Keratinocyte (primary cell): ENCODE measurements at regions not wholly inside any gene's neighbourhood (a gene's known extent, or its start where the extent isn't known, plus 50 kb on each side); places are given as distances from the start of the nearest gene placed in this dataset.

Experiments
- DNase-seq: peaks from one replicate; pipeline ENCODE4 v3.0.0-alpha.2; 2011; ENCODE audit warnings: low read depth, missing footprints, low spot score
- FAIRE-seq: peaks from 2 replicates; lab custom pipeline; 2011; peaks lifted over from hg19 to GRCh38; lab: Jason Lieb, UNC
- H2AFZ ChIP-seq: 2 replicates; pipeline ENCODE4 v1.6.0; 2012; ENCODE audit warnings: low read length, control low read depth, inconsistent platforms; ENCODE audit not compliant: control insufficient read depth
- H3K27ac ChIP-seq: 2 replicates; pipeline ENCODE4 v1.5.1; 2011; ENCODE audit warnings: low read length; ENCODE audit not compliant: control insufficient read depth, insufficient read depth
- H3K27me3 ChIP-seq: 3 replicates; pipeline ENCODE4 v1.6.0; 2011; ENCODE audit warnings: low read length; ENCODE audit not compliant: control insufficient read depth, insufficient read depth; ENCODE audit errors: extremely low read depth
- H3K36me3 ChIP-seq, 2 experiments: 2 replicates in 1 of 2; 3 replicates in 1 of 2; pipeline ENCODE4 v1.5.1; 2011; ENCODE audit warnings: low read length in 2 of 2, mild to moderate bottlenecking in 1 of 2; ENCODE audit not compliant: control insufficient read depth in 2 of 2, insufficient read depth in 2 of 2; ENCODE audit errors: extremely low read depth in 1 of 2
- H3K4me1 ChIP-seq: 3 replicates; pipeline ENCODE4 v1.5.1; 2011; ENCODE audit warnings: low read length; ENCODE audit not compliant: control insufficient read depth, insufficient read depth; ENCODE audit errors: extremely low read depth
- H3K4me2 ChIP-seq: 3 replicates; pipeline ENCODE4 v1.6.0; 2011; ENCODE audit warnings: low read depth, low read length; ENCODE audit not compliant: control insufficient read depth, insufficient read depth; ENCODE audit errors: extremely low read depth
- H3K4me3 ChIP-seq, 3 experiments: fragments of 200-600 bp in 1 of 3; sonication (generic) in 1 of 3; 2 replicates in 2 of 3; 3 replicates in 1 of 3; pipeline ENCODE4 v1.5.1; 2011 to 2016; ENCODE audit warnings: low read length in 3 of 3, mild to moderate bottlenecking in 3 of 3, control low read depth in 2 of 3, inconsistent platforms in 1 of 3, low read depth in 1 of 3, mixed read lengths in 1 of 3, mixed run types in 1 of 3, moderate library complexity in 1 of 3; ENCODE audit not compliant: control insufficient read depth in 2 of 3, insufficient read depth in 2 of 3; ENCODE audit errors: extremely low read depth in 1 of 3
- H3K79me2 ChIP-seq: 2 replicates; pipeline ENCODE4 v1.6.0; 2012; ENCODE audit warnings: low read length; ENCODE audit not compliant: control insufficient read depth, insufficient read depth
- H3K9ac ChIP-seq: 3 replicates; pipeline ENCODE4 v1.6.0; 2011; ENCODE audit warnings: low read length; ENCODE audit not compliant: control insufficient read depth, insufficient read depth; ENCODE audit errors: extremely low read depth
- H3K9me1 ChIP-seq: 3 replicates; pipeline ENCODE4 v1.6.0; 2011; ENCODE audit warnings: low read length; ENCODE audit not compliant: control insufficient read depth, insufficient read depth; ENCODE audit errors: extremely low read depth
- H3K9me3 ChIP-seq: 2 replicates; pipeline ENCODE4 v1.5.1; 2012; ENCODE audit warnings: low read depth, low read length; ENCODE audit not compliant: control insufficient read depth
- H4K20me1 ChIP-seq: 3 replicates; pipeline ENCODE4 v1.6.0; 2011; ENCODE audit warnings: low read length; ENCODE audit not compliant: control insufficient read depth, insufficient read depth; ENCODE audit errors: extremely low read depth
- CTCF ChIP-seq, 3 experiments: IDR thresholded peaks in 1 of 3; conservative IDR thresholded peaks in 1 of 3; optimal IDR thresholded peaks in 1 of 3; 2 replicates in 2 of 3; 3 replicates in 1 of 3; pipeline versions ENCODE3 to v1.5.1; 2011; ENCODE audit warnings: low read length in 3 of 3, mild to moderate bottlenecking in 3 of 3, moderate library complexity in 2 of 3, control low read depth in 1 of 3, inconsistent platforms in 1 of 3; ENCODE audit not compliant: insufficient read depth in 2 of 3; ENCODE audit errors: extremely low read depth in 1 of 3
- EZH2 ChIP-seq: IDR thresholded peaks from one replicate; pipeline ENCODE4 v1.6.1; 2012; ENCODE audit warnings: inconsistent platforms, mild to moderate bottlenecking, low read length, moderate library complexity
- dilution Hi-C: fragments of 300-500 bp; cut with MboI; formaldehyde crosslinking; loops from one replicate; pipeline ENCODE4 v1.7.0; 2020; ENCODE audit warnings: low sequenced_read_pairs; ENCODE audit not compliant: extremely low pct_ligation_motif_present

- FAIRE-seq (no peak), DNase-seq (no peak)
- no peak overlapping the region for H2AFZ ChIP-seq
- no peak for TF ChIP-seq EZH2
- TF ChIP-seq CTCF (optimal IDR thresholded peaks at IDR 0.05 in 1 of 3, IDR thresholded peaks at IDR 0.05 in 1 of 3, conservative IDR thresholded peaks at IDR 0.05 in 1 of 3; ENCODE audit: extremely low read depth in 1 of 3, insufficient read depth in 2 of 3, low read length in 3 of 3), result no peak
- H3K9me3 ChIP-seq, result no peaks in the 10 kb centered on the region
- no peaks in the 10 kb centered on the region for H3K36me3 ChIP-seq
- H3K9me1 ChIP-seq, result no peaks in the 10 kb centered on the region
- H3K27ac ChIP-seq, result no peak overlapping the region
- no peak overlapping the region for H3K4me3 ChIP-seq
- no peak overlapping the region for H3K9ac ChIP-seq
- peaks cover 28% of the 10 kb centered on the region for H3K27me3 ChIP-seq
- dilution Hi-C loops, result no loop called here
- H3K79me2 ChIP-seq, result no peaks in the 10 kb centered on the region
- H4K20me1 ChIP-seq, result no peaks in the 10 kb centered on the region
- H3K4me1 ChIP-seq, result no peaks in the 10 kb centered on the region
- H3K4me2 ChIP-seq, result no peak overlapping the region
Measured at GRCh38 chr1:38579056-38579455, 280.5 kb downstream of the RRAGC start.

GRCh38 chr1:38578271-38578951 is 281.2 kb downstream of the RRAGC start:
- no peaks in the 10 kb centered on the region for H3K79me2 ChIP-seq
- H2AFZ ChIP-seq, result no peak overlapping the region
- H3K9me1 ChIP-seq, result no peaks in the 10 kb centered on the region
- FAIRE-seq, result no peak
- no peak for DNase-seq
- H3K4me2 ChIP-seq, result no peak overlapping the region
- dilution Hi-C loops, result no loop called here
- no peak overlapping the region for H3K9ac ChIP-seq
- H3K4me3 ChIP-seq, result no peak overlapping the region
- no peaks in the 10 kb centered on the region for H3K36me3 ChIP-seq
- TF ChIP-seq EZH2, result peak; percentile 32
- TF ChIP-seq CTCF (optimal IDR thresholded peaks at IDR 0.05 in 1 of 3, IDR thresholded peaks at IDR 0.05 in 1 of 3, conservative IDR thresholded peaks at IDR 0.05 in 1 of 3; ENCODE audit: extremely low read depth in 1 of 3, insufficient read depth in 2 of 3, low read length in 3 of 3), result no peak
- no peaks in the 10 kb centered on the region for H3K4me1 ChIP-seq
- no peak overlapping the region for H3K27ac ChIP-seq
- peaks cover 28% of the 10 kb centered on the region for H3K27me3 ChIP-seq
- no peaks in the 10 kb centered on the region for H3K9me3 ChIP-seq
- no peaks in the 10 kb centered on the region for H4K20me1 ChIP-seq
